ENCODE measurements at regions not wholly inside any gene's neighbourhood (a gene's known extent, or its start where the extent isn't known, plus 50 kb on each side); places are given as distances from the start of the nearest gene placed in this dataset.

DNA sequence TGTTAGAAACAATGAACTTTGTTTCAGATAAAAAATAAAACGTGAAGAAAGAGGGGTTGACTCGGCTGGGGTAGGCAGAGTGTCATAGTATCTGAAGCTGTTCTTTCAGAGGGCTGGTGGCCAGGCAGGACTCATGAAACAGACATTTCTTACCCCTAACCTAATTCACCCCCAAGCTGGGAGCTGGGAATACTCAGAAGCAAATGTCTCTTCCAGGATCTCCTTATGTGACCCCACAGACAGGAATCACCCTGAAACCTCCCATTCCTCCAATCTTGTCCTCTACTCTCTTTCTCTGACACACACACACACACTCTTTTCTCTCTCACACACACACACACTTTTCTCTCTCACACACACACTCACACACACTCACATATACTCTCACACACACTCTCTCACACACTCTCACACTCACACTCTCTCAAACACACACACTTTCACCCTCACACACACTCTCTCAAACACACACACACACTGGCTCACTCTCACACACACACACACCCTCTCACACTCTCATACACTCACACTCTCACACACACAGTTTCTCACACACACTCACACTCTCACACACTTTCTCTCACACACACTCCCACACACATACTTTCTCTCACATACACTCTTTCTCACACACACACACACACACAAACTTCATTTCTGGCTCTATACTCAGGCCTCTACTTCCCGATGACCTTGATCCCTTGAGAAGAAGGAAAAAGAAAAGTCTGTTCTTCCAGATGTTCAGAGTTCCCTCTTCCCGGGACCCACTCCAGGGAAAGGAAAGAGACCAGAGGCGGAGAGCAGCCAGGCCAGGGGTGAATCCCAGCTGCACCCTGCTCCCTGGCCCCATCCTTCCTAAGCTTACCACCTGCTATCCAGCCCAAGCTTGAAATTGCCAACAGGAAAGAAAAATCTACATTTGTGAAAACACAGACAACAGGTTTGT is 167.7 kb downstream of the TXNL1 start:
- Histone ChIP-seq H2AFZ (ENCODE audit: low read length) (no peak overlapping the region), H2BK15ac (ENCODE audit: low read length) (no peak overlapping the region), H3K4me3 (ENCODE audit: extremely low read depth in 1 of 4, insufficient read depth in 2 of 4, low read depth in 3 of 4, low read length in 4 of 4) (no peak overlapping the region), H3K14ac (ENCODE audit: insufficient read length) (no peak overlapping the region), H2BK12ac (ENCODE audit: low read depth, low read length) (peak overlapping the region; percentile 64; the same call in 1 of the 2 replicates), H4K5ac (ENCODE audit: insufficient read length, low read depth, low read length) (no peak overlapping the region), H3K79me2 (ENCODE audit: control insufficient read depth in 1 of 2, insufficient read depth in 2 of 2, low read length in 2 of 2) (no peaks in the 10 kb centered on the region), H3K9me3 (ENCODE audit: insufficient read depth in 2 of 2, low read depth in 1 of 2, low read length in 1 of 2) (peaks cover 3 to 5% of the 10 kb centered on the region in 2 experiments; a peak in 2 of 4 replicates), H3K4me1 (replicated peaks in 1 of 4; ENCODE audit: control insufficient read depth in 3 of 4, insufficient read depth in 4 of 4, low read length in 3 of 4) (no peaks in the 10 kb centered on the region), H3K27me3 (replicated peaks in 1 of 4; ENCODE audit: control insufficient read depth in 3 of 4, extremely low read depth in 1 of 4, insufficient read depth in 3 of 4, low read length in 3 of 4) (no peaks in the 10 kb centered on the region), H3K23me2 (ENCODE audit: low read depth, low read length) (peaks cover 5% of the 10 kb centered on the region; the same call in 1 of the 2 replicates), H3K4ac (replicated peaks; ENCODE audit: insufficient read length, low read depth, low read length) (no peak overlapping the region), H3K36me3 (ENCODE audit: control insufficient read depth in 2 of 4, insufficient read depth in 4 of 4, low read length in 3 of 4) (no peaks in the 10 kb centered on the region; a peak in 1 of 8 replicates), H4K91ac (replicated peaks; ENCODE audit: insufficient read length, low read length) (peak overlapping the region; percentile 86), H2BK20ac (ENCODE audit: low read length) (peak overlapping the region; percentile 8; the same call in 1 of the 2 replicates), H2BK5ac (ENCODE audit: low read depth, low read length) (no peak overlapping the region; the same call in 1 of the 2 replicates), H4K20me1 (replicated peaks in 1 of 2; ENCODE audit: control insufficient read depth in 1 of 2, insufficient read depth in 2 of 2, low read length in 2 of 2) (peaks cover 0 to 3% of the 10 kb centered on the region in 2 experiments), H3K56ac (replicated peaks; ENCODE audit: insufficient read length, low read depth, low read length) (peak overlapping the region; percentile 81), H3K9ac (replicated peaks in 1 of 4; ENCODE audit: extremely low read depth in 1 of 4, low read depth in 3 of 4, low read length in 3 of 4) (no peak overlapping the region), H3K18ac (ENCODE audit: extremely low read depth, low read length) (no peak overlapping the region), H4K8ac (ENCODE audit: extremely low read depth, insufficient read depth, low read length) (no peak overlapping the region; the same call in 1 of the 2 replicates), H2AK5ac (ENCODE audit: low read depth, low read length) (peak overlapping the region; percentile 91; the same call in 1 of the 2 replicates), H3K23ac (ENCODE audit: insufficient read length) (no peak overlapping the region), H2BK120ac (replicated peaks; ENCODE audit: low read depth, low read length) (no peak overlapping the region), H3K79me1 (ENCODE audit: low read depth, low read length) (no peaks in the 10 kb centered on the region), H3K4me2 (ENCODE audit: insufficient read depth in 1 of 2, low read depth in 2 of 2, low read length in 2 of 2) (no peak overlapping the region), H3K27ac (ENCODE audit: low read depth, low read length) (no peak overlapping the region)
- TF ChIP-seq NANOG (IDR thresholded peaks at IDR 0.05; ENCODE audit: insufficient read depth, low read depth, low read length, poor library complexity, severe bottlenecking) (no peak), GABPA (IDR thresholded peaks at IDR 0.05; ENCODE audit: borderline replicate concordance, insufficient read depth, low read length) (no peak), EGR1 (IDR thresholded peaks at IDR 0.05; ENCODE audit: borderline replicate concordance, low read depth, low read length) (no peak)
- TF ChIP-seq, protein P1, sequence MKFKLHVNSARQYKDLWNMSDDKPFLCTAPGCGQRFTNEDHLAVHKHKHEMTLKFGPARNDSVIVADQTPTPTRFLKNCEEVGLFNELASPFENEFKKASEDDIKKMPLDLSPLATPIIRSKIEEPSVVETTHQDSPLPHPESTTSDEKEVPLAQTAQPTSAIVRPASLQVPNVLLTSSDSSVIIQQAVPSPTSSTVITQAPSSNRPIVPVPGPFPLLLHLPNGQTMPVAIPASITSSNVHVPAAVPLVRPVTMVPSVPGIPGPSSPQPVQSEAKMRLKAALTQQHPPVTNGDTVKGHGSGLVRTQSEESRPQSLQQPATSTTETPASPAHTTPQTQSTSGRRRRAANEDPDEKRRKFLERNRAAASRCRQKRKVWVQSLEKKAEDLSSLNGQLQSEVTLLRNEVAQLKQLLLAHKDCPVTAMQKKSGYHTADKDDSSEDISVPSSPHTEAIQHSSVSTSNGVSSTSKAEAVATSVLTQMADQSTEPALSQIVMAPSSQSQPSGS (IDR thresholded peaks at IDR 0.05; ENCODE audit: low read length), result no peak
- DNase-seq (ENCODE audit: low read depth in 1 of 2, low spot score in 2 of 2), result no peak
- POLR2A ChIA-PET (ENCODE audit: partially characterized antibody), result interaction anchor here (1.2 kb wide), 1 partner anchor 15 kb away, joined by 4 read pairs; no protein-coding TSS in a partner anchor
- no peak for FAIRE-seq
- CTCF ChIA-PET (ENCODE audit: partially characterized antibody), result interaction anchor here (0.7 kb wide), 1 partner anchor 570 kb away, joined by 3 read pairs; no protein-coding TSS in a partner anchor
- WGBS, 2 experiments (ENCODE audit: extremely low coverage in 1 of 2, insufficient coverage in 1 of 2, insufficient read length in 1 of 2, insufficient replicate concordance in 2 of 2, low coverage in 1 of 2, low lambda C conversion rate in 2 of 2, missing lambda C conversion rate in 1 of 2), result 79% methylated on average over 5 of the region's 5 CpGs; no CpG with 5 or more reads in 1 of the 2 experiments

All from H1 (cell line).